NCI-H2171 treated with DMSO at 0.1 percent for 48 hours (cell line): ENCODE measurements at regions not wholly inside any gene's neighbourhood (a gene's known extent, or its start where the extent isn't known, plus 50 kb on each side); places are given as distances from the start of the nearest gene placed in this dataset.

Experiments
- DNase-seq: peaks from one replicate; lab custom pipeline; 2025; lab: John Stamatoyannopoulos, UW

- DNase-seq: no peak
These were observed 709.5 kb upstream of the COBL start for GRCh38 chr7:52026140-52026539.

DNA sequence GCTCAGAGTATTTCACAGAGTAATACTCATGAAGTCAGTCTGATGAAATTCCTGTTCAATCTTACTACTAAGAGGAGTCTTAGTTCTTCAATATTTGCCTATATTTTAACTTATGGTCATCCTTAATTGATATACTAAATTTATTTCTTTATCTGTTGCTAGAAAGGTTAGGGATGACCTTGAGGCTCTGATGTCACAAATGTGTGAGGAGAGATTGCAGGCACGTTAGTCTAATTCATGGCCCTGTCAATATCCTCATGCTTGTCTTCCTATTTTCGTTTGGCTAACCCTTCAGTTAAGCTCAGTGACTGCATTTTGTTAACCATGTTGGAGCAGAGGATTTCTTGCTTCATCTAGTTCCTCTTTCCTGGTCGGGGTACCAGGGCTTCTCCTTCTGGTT is 704.7 kb upstream of the COBL start:
- DNase-seq: no peak

GRCh38 chr7:52018680-52019054 is 702.1 kb upstream of the COBL start:
- no peak for DNase-seq

DNA sequence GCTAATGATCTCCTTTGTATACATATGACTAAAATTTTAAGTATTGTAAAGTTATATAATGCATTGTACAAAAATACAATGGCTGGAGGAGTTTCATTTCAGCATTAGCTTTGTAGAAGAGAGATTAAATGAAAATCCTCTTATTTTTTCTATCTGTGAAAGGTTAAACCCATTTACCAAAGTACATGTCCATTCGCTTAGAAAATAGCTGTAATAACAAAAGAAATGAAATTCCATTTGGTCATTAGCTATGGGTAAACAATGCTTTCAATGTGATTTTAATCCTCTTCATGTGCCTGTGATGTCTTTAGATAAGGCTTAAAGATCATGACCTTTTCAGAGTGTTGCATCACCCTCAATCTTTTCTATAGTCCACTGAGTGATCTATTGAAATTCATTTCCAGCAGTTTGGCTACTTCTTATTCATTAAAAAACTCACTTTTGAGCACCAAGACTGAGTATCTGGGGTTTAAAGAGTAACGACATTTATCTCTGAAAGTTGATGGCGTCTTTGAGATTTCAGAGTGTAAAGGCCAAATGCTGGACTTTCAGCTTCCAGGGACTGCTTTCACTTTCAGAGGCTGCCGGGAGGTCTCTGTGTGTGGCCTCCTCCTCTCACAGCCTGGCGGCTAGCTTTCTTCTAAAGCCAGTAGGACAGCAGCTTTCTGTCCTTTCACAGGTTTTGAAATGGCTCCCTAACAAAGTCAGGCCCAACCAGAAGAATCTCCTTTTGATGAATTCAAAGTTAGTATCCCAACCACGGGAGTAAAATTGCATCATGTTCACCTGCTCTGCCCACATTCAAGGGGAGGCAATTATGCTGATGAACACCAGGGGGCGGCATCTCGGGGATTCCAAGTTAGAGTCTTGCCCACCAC is 701.4 kb upstream of the COBL start:
- DNase-seq: peak; percentile 1

- no peak for DNase-seq
These were observed 692.6 kb upstream of the COBL start for GRCh38 chr7:52009181-52009580.

DNA sequence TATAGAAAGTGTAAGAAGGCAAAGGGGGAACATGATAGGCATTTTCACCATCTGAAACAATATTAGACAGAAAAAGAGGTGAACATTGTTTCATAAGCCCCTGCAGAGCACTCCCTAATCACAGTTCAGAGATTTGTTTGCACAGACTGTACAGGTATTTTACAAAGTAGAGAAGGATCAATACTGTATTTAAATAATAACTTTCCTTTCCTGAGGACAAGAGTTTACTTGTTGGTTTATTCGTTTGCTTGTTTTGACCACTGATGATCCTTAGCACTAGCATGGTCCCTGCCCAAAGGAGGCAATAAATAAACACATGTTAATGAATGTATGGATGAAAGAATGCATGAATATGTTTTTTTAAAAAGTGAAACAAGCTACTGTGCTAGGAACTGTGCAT is 690.1 kb upstream of the COBL start:
- DNase-seq: no peak

DNA sequence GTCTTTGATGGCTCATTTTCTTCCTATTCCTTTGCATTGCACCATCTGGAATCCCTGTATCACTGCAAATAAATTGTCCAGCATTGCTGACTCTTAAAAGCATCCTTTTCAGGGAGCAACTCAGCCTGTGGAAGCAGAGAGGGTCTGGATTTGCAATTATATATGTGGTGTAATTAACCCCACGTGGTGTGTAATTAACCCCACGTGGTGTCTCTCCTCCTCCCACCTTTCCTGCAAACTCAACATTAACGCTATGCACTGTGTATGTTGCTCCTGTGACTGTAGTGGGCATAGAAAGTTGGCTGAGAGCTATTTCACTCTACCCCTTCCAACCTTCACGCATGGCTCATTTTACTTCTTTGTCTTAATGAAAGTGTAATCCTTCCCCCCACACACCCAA is 689.0 kb upstream of the COBL start:
- DNase-seq: no peak

DNA sequence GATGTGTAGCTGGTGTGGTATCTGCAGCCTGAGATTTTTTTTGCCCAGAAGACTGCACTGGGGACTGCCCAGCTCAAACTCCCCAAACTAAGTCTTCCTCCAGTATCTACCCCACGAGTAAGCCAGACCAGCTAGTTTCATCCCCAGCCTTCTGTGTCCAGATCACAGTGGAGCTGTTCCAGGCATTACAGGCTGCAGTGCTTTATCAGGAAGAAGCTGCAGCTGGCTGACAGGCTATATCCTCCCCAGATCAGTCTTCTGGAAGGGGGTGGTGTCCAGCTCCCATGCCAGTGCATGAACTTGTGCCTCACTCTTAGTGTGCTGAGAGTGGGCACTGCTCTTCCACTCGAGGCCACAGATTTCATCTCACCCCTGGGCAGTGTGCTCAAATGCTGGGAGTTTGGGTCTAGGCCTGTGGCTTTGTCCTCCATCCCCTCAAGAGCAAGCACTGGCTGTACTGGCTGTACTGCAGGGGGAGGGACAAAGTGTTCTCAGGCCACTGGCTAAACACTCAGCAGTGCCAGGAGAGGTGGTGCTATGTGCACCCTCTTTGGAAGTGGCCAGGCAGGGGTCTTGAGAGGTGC is 679.1 kb upstream of the COBL start:
- DNase-seq: no peak

DNA sequence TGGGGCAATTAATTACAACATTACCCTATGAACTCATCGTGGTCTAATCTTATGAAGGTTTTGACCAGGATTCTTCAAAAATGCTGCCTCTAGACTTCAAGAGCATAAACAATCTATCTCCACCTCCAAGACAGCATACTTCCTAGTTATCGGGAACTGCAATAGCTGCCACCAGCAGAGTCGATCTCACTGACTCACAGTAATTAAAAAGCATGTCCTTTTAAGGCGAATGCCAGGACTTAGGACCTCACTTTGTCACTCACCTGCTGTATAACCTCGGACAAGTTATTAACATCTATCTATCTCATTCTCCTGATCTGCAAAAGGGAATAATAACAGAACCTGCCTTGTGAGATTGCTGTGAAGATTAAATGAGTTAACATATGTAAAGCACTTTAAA is 666.0 kb upstream of the COBL start:
- DNase-seq: no peak

GRCh38 chr7:51980812-51981211 is 664.2 kb upstream of the COBL start:
- no peak for DNase-seq

- DNase-seq: no peak
These were observed 663.7 kb upstream of the COBL start for GRCh38 chr7:51980313-51980712.

GRCh38 chr7:51977913-51978312 is 661.3 kb upstream of the COBL start:
- DNase-seq: no peak

GRCh38 chr7:51973939-51974338 is 657.3 kb upstream of the COBL start:
- DNase-seq: no peak

- no peak for DNase-seq
These were observed 656.5 kb upstream of the COBL start for GRCh38 chr7:51973071-51973470.

DNA sequence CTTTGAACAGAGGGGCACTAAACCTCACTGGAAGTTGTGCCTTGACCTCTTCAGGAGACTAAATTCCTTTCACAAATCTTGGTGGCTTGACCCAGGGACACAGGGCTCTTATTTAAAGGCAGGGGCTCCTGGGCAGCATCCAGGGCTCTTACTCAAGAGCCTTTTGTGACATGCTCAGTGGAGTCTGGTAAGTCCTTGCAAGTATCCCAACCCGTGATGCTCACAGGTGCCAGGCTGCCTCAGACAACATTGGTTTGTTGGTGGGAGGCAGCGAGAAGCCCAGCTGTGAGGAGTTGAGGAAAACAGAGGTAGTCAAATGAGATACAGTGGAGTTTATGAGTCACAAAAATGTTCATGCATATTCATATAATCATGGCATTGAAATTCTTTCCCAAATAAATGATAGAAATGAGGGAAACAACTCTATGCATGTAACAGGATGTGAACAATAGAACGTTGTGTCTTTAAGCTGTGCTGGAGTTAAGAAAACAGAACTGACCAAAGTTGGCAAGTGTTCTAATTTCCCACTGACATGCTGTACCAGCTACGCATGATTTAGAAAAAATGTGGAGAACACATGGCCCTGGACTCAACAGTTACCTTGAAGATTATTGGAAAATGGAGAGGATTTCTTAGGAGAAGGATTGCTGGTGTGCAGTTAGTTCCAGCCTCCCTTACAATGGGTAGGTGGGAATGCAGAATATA is 654.5 kb upstream of the COBL start:
- DNase-seq: no peak

- no peak for DNase-seq
These were observed 651.9 kb upstream of the COBL start for GRCh38 chr7:51968461-51968860.

GRCh38 chr7:51965454-51965853 is 648.8 kb upstream of the COBL start:
- no peak for DNase-seq

DNA sequence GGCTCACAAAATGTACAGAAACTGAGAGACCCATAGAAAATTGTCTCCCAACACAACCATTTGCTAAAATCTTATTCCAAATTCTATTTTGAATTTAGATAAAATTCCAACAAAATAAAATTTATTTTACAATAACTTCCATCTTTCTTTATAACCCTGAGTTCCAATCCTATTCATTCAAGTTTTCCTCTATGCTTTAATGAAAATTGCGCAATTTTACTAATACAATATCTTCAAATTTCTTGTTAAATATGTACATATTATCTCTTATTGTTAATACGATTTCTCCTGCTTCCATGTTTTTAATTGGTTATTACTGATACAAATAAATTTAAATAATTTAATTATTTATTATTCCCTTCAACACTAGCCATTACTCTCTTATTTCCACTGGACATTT is 645.2 kb upstream of the COBL start:
- DNase-seq: no peak

DNA sequence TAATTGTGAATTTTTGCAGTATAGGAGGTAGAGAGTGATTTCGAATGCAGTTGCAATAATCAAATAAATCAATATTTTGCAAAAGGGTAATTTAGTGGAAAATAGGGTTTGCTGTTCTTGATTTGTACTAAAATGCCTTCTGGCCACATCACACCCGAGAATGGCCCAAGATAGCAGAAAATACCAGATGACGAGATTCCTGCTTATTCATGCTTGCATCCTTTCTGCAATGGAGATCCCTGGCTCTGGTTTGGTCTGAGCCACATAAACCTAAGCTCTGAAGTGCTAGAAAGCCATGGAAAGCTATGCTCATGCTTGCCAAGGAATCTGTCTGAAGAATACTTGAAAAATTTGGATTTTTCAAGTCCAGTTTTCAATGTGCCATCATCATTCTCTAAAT is 634.2 kb upstream of the COBL start:
- no peak for DNase-seq

GRCh38 chr7:51949726-51950644 is 633.4 kb upstream of the COBL start:
- no peak for DNase-seq

GRCh38 chr7:51930834-51931233 is 614.2 kb upstream of the COBL start:
- no peak for DNase-seq

DNA sequence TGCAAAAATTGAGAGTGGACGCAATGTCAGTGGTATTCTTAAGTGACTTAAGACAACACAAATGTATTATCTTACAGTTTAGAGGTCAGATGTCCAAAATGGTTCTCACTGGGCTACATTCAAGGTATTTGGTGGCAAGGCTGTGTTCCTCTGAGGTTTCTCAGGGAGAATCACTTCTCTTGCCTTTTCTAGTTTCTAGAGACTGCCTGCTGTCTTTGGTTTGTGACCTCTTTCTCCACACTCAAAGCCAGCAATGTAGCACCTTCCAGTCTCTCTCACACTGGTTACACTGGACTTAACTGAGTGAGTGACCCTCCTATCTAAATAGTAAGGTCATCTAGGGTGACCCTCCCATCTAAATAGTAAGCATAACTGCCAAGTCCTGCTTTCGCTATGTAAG is 613.2 kb upstream of the COBL start:
- no peak for DNase-seq
